MM.1S (cell line): ENCODE measurements at regions not wholly inside any gene's neighbourhood (a gene's known extent, or its start where the extent isn't known, plus 50 kb on each side); places are given as distances from the start of the nearest gene placed in this dataset.

Experiments
- CTCF ChIP-seq: fragments of 300-600 bp; sonication (generic); IDR thresholded peaks from 2 replicates; pipeline ENCODE4 v1.5.1; 2016; ENCODE audit warnings: antibody characterized with exemption, low read length, mixed read lengths
- EZH2 ChIP-seq: fragments of 300-600 bp; sonication (generic); optimal IDR thresholded peaks from 2 replicates; pipeline ENCODE3; 2017; ENCODE audit warnings: low read depth, mild to moderate bottlenecking, antibody characterized with exemption, low read length, mixed read lengths
- EZH2phosphoT487 ChIP-seq: fragments of 300-600 bp; sonication (generic); IDR thresholded peaks from 2 replicates; pipeline ENCODE4 v1.6.1; 2018; ENCODE audit warnings: antibody characterized with exemption, low read length

GRCh38 chr4:36692586-36692985, 411.2 kb downstream of the DTHD1 start:
- TF ChIP-seq CTCF (no peak), EZH2 (no peak), EZH2phosphoT487 (no peak)
